ENCODE measurements at regions not wholly inside any gene's neighbourhood (a gene's known extent, or its start where the extent isn't known, plus 50 kb on each side); places are given as distances from the start of the nearest gene placed in this dataset.

DNA sequence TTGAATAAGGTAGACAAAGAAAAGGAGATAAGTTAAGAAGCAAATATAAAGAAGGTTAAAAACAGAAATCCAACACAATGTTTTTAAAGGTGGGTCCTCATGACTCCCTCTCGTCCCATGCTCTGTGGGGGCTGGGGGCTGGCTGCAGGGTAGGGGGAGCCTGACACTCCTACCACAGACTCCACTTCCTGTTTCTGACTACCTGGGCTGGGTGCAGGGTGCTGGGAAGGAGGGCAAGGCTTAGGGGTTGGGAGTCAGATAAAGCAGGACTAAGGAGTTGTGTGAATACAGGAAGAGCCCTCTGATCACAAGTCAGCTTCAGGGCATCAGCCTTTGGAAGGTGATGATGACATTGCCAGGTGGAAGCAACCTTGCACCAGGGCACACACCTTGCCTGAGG lies 277.0 kb upstream of the SGK1 start:
- TF ChIP-seq CTCF (conservative IDR thresholded peaks at IDR 0.05 in 1 of 2, IDR thresholded peaks at IDR 0.05 in 1 of 2; ENCODE audit: low read depth in 1 of 2, low read length in 2 of 2) (no peak), EZH2 (IDR thresholded peaks at IDR 0.05; ENCODE audit: low read length, missing control alignments) (no peak)
